ENCODE measurements at regions not wholly inside any gene's neighbourhood (a gene's known extent, or its start where the extent isn't known, plus 50 kb on each side); places are given as distances from the start of the nearest gene placed in this dataset.

- no peak for TF ChIP-seq ZNF263 (CRISPR knock-in tag; IDR thresholded peaks at IDR 0.05; ENCODE audit: low read depth)
Observed at GRCh38 chr11:25377466-25377865, 880.6 kb downstream of the LUZP2 start (continued).

- no peak for TF ChIP-seq RELA (CRISPR knock-in tag; IDR thresholded peaks at IDR 0.05; ENCODE audit: borderline replicate concordance)
- TF ChIP-seq PRRX2 (CRISPR knock-in tag; IDR thresholded peaks at IDR 0.05) = no peak
- no peak for TF ChIP-seq NFE2L1 (CRISPR knock-in tag; IDR thresholded peaks at IDR 0.05)
- TF ChIP-seq ZNF317 (CRISPR knock-in tag; IDR thresholded peaks at IDR 0.05; ENCODE audit: borderline replicate concordance, low read depth) = no peak
- no peak for TF ChIP-seq E2F5 (CRISPR knock-in tag; IDR thresholded peaks at IDR 0.05)
- no peak for TF ChIP-seq ZNF281 (CRISPR knock-in tag; IDR thresholded peaks at IDR 0.05)
- TF ChIP-seq ESRRA (CRISPR knock-in tag; IDR thresholded peaks at IDR 0.05; ENCODE audit: borderline replicate concordance) = no peak
- no peak for TF ChIP-seq CREM (CRISPR knock-in tag; IDR thresholded peaks at IDR 0.05)
- no peak for TF ChIP-seq AR (CRISPR knock-in tag; IDR thresholded peaks at IDR 0.05)
- TF ChIP-seq NR2C2 (CRISPR knock-in tag; IDR thresholded peaks at IDR 0.05) = no peak
- TF ChIP-seq ZNF416 (CRISPR knock-in tag; IDR thresholded peaks at IDR 0.05) = no peak
- no peak for TF ChIP-seq ZNF671 (CRISPR knock-in tag; IDR thresholded peaks at IDR 0.05)
- DNase-seq (ENCODE audit: low spot score) (no peak), ATAC-seq (no peak)
- no peaks in the 10 kb centered on the region for H3K9me3 Mint-ChIP-seq
- no peak overlapping the region for H3K4me3 Mint-ChIP-seq
- no peaks in the 10 kb centered on the region; the same call in 1 of the 2 replicates for H3K36me3 Mint-ChIP-seq
- ChIA-PET CTCF (no interaction called here), POLR2A (no interaction called here)
- H3K27ac Mint-ChIP-seq = no peak overlapping the region
- H3K4me1 Mint-ChIP-seq = peaks cover 6% of the 10 kb centered on the region; the same call in 1 of the 2 replicates
- H3K27me3 Mint-ChIP-seq (ENCODE audit: low read depth) = no peaks in the 10 kb centered on the region
Observed at GRCh38 chr11:25396847-25397246, 900.0 kb downstream of the LUZP2 start.

- no peak for DNase-seq (ENCODE audit: low spot score)
- ChIA-PET POLR2A (no interaction called here), CTCF (no interaction called here)
- Mint-ChIP-seq H3K27me3 (ENCODE audit: low read depth) (no peaks in the 10 kb centered on the region), H3K36me3 (no peaks in the 10 kb centered on the region), H3K9me3 (no peaks in the 10 kb centered on the region), H3K4me1 (no peaks in the 10 kb centered on the region), H3K4me3 (no peak overlapping the region), H3K27ac (no peak overlapping the region)
- no peak for ATAC-seq
- TF ChIP-seq IRF2 (CRISPR knock-in tag; IDR thresholded peaks at IDR 0.05; ENCODE audit: borderline replicate concordance, low read depth) (no peak), CREM (CRISPR knock-in tag; IDR thresholded peaks at IDR 0.05) (no peak), JUN (CRISPR knock-in tag; IDR thresholded peaks at IDR 0.05) (no peak), RORB (CRISPR knock-in tag; IDR thresholded peaks at IDR 0.05) (no peak), NFATC4 (CRISPR knock-in tag; IDR thresholded peaks at IDR 0.05) (no peak), SMAD3 (CRISPR knock-in tag; IDR thresholded peaks at IDR 0.05; ENCODE audit: borderline replicate concordance) (no peak), TEAD1 (CRISPR knock-in tag; IDR thresholded peaks at IDR 0.05) (no peak), ZNF532 (CRISPR knock-in tag; IDR thresholded peaks at IDR 0.05; ENCODE audit: borderline replicate concordance) (no peak), SOX15 (CRISPR knock-in tag; IDR thresholded peaks at IDR 0.05) (no peak), ATF6 (CRISPR knock-in tag; IDR thresholded peaks at IDR 0.05) (no peak), ZNF263 (CRISPR knock-in tag; IDR thresholded peaks at IDR 0.05; ENCODE audit: low read depth) (no peak), FOXP1 (CRISPR knock-in tag; IDR thresholded peaks at IDR 0.05; ENCODE audit: borderline replicate concordance) (no peak)
Observed at GRCh38 chr11:25408146-25408545, 911.3 kb downstream of the LUZP2 start.
